ENCODE measurements at regions not wholly inside any gene's neighbourhood (a gene's known extent, or its start where the extent isn't known, plus 50 kb on each side); places are given as distances from the start of the nearest gene placed in this dataset.
A peak's percentile ranks its signal among the peaks of the same experiment; 100 is the strongest.

- no peak for DNase-seq (ENCODE audit: low read depth, low spot score)
- in situ Hi-C loops (cut with HindIII; ENCODE audit: low pct_unique_long_range_greater_than_20kb, low sequenced_read_pairs): no loop called here
These were observed 261.6 kb downstream of the VPS13C start for GRCh38 chr15:61798631-61799030.

- DNase-seq (ENCODE audit: low read depth, low spot score): peak; percentile 16
- in situ Hi-C loops (cut with HindIII; ENCODE audit: low pct_unique_long_range_greater_than_20kb, low sequenced_read_pairs): no loop called here
These were observed 264.2 kb downstream of the VPS13C start for GRCh38 chr15:61796056-61796455.

- in situ Hi-C loops (cut with HindIII; ENCODE audit: low pct_unique_long_range_greater_than_20kb, low sequenced_read_pairs): no loop called here
- no peak for DNase-seq (ENCODE audit: low read depth, low spot score)
These were observed 265.4 kb downstream of the VPS13C start for GRCh38 chr15:61794881-61795280.

GRCh38 chr15:61794276-61794675 lies 266.0 kb downstream of the VPS13C start:
- no peak for DNase-seq (ENCODE audit: low read depth, low spot score)
- in situ Hi-C loops (cut with HindIII; ENCODE audit: low pct_unique_long_range_greater_than_20kb, low sequenced_read_pairs): no loop called here

GRCh38 chr15:61784734-61785133 lies 275.5 kb downstream of the VPS13C start:
- in situ Hi-C loops (cut with HindIII; ENCODE audit: low pct_unique_long_range_greater_than_20kb, low sequenced_read_pairs): no loop called here
- no peak for DNase-seq (ENCODE audit: low read depth, low spot score)

GRCh38 chr15:61780278-61780980 lies 279.8 kb downstream of the VPS13C start:
- in situ Hi-C loops (cut with HindIII; ENCODE audit: low pct_unique_long_range_greater_than_20kb, low sequenced_read_pairs): no loop called here
- DNase-seq (ENCODE audit: low read depth, low spot score): no peak

- DNase-seq (ENCODE audit: low read depth, low spot score): no peak
- in situ Hi-C loops (cut with HindIII; ENCODE audit: low pct_unique_long_range_greater_than_20kb, low sequenced_read_pairs): no loop called here
These were observed 282.6 kb downstream of the VPS13C start for GRCh38 chr15:61777689-61778088.

- in situ Hi-C loops (cut with HindIII; ENCODE audit: low pct_unique_long_range_greater_than_20kb, low sequenced_read_pairs): no loop called here
- DNase-seq (ENCODE audit: low read depth, low spot score): no peak
These were observed 290.7 kb downstream of the VPS13C start for GRCh38 chr15:61769557-61769956.

- DNase-seq (ENCODE audit: low read depth, low spot score): no peak
- in situ Hi-C loops (cut with HindIII; ENCODE audit: low pct_unique_long_range_greater_than_20kb, low sequenced_read_pairs): no loop called here
These were observed 292.1 kb downstream of the VPS13C start for GRCh38 chr15:61768131-61768530.

GRCh38 chr15:61764981-61765380 lies 295.3 kb downstream of the VPS13C start:
- no peak for DNase-seq (ENCODE audit: low read depth, low spot score)
- in situ Hi-C loops (cut with HindIII; ENCODE audit: low pct_unique_long_range_greater_than_20kb, low sequenced_read_pairs): no loop called here

GRCh38 chr15:61764141-61764540 lies 296.1 kb downstream of the VPS13C start:
- DNase-seq (ENCODE audit: low read depth, low spot score): no peak
- in situ Hi-C loops (cut with HindIII; ENCODE audit: low pct_unique_long_range_greater_than_20kb, low sequenced_read_pairs): no loop called here

GRCh38 chr15:61762676-61763075 lies 297.6 kb downstream of the VPS13C start:
- no peak for DNase-seq (ENCODE audit: low read depth, low spot score)
- in situ Hi-C loops (cut with HindIII; ENCODE audit: low pct_unique_long_range_greater_than_20kb, low sequenced_read_pairs): no loop called here

GRCh38 chr15:61759639-61760038 lies 300.6 kb downstream of the VPS13C start:
- in situ Hi-C loops (cut with HindIII; ENCODE audit: low pct_unique_long_range_greater_than_20kb, low sequenced_read_pairs): no loop called here
- no peak for DNase-seq (ENCODE audit: low read depth, low spot score)

- DNase-seq (ENCODE audit: low read depth, low spot score): no peak
- in situ Hi-C loops (cut with HindIII; ENCODE audit: low pct_unique_long_range_greater_than_20kb, low sequenced_read_pairs): no loop called here
These were observed 304.0 kb downstream of the VPS13C start for GRCh38 chr15:61756071-61756820.

GRCh38 chr15:61755467-61755866 lies 304.8 kb downstream of the VPS13C start:
- in situ Hi-C loops (cut with HindIII; ENCODE audit: low pct_unique_long_range_greater_than_20kb, low sequenced_read_pairs): no loop called here

GRCh38 chr15:61753018-61753710 lies 307.1 kb downstream of the VPS13C start:
- in situ Hi-C loops (cut with HindIII; ENCODE audit: low pct_unique_long_range_greater_than_20kb, low sequenced_read_pairs): no loop called here
- DNase-seq (ENCODE audit: low read depth, low spot score): no peak

More at GRCh38 chr15:61755467-61755866, 304.8 kb downstream of the VPS13C start:
- DNase-seq (ENCODE audit: low read depth, low spot score): no peak

- no peak for DNase-seq (ENCODE audit: low read depth, low spot score)
- in situ Hi-C loops (cut with HindIII; ENCODE audit: low pct_unique_long_range_greater_than_20kb, low sequenced_read_pairs): no loop called here
These were observed 308.2 kb downstream of the VPS13C start for GRCh38 chr15:61752001-61752400.

GRCh38 chr15:61750271-61751084 lies 309.8 kb downstream of the VPS13C start:
- no peak for DNase-seq (ENCODE audit: low read depth, low spot score)
- in situ Hi-C loops (cut with HindIII; ENCODE audit: low pct_unique_long_range_greater_than_20kb, low sequenced_read_pairs): no loop called here
